CD4-positive, alpha-beta T cell treated with Interleukin-6 at 100 ng/mL for 8 hours (primary cell): ENCODE measurements at regions not wholly inside any gene's neighbourhood (a gene's known extent, or its start where the extent isn't known, plus 50 kb on each side); places are given as distances from the start of the nearest gene placed in this dataset.
"Not testable (repeated sequence)": the region's sequence is repeated elsewhere in the genome, so short reads cannot be mapped to it uniquely, and the experiment has no call there.

Experiments used
- DNase-seq: peaks from one replicate; pipeline ENCODE4 v3.0.0-alpha.2; 2020; ENCODE audit warnings: mixed read lengths, low spot score

DNA sequence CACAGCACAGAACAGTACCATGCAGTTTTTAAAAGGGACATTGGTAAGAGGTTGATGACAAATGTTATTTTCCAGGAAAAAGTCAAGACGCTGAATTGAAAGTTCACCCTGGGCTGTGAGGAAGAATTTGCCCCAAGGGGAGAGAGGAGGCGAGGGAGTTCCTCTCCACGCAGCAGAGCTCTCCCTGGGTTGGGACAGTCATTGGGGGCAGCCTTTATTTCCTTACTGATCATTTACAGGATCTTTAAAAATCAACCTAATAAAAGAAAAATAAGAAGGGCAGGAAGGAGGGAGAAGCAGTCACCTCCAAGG, 49.9 kb upstream of the WNT7B start:
- DNase-seq, result no peak

DNA sequence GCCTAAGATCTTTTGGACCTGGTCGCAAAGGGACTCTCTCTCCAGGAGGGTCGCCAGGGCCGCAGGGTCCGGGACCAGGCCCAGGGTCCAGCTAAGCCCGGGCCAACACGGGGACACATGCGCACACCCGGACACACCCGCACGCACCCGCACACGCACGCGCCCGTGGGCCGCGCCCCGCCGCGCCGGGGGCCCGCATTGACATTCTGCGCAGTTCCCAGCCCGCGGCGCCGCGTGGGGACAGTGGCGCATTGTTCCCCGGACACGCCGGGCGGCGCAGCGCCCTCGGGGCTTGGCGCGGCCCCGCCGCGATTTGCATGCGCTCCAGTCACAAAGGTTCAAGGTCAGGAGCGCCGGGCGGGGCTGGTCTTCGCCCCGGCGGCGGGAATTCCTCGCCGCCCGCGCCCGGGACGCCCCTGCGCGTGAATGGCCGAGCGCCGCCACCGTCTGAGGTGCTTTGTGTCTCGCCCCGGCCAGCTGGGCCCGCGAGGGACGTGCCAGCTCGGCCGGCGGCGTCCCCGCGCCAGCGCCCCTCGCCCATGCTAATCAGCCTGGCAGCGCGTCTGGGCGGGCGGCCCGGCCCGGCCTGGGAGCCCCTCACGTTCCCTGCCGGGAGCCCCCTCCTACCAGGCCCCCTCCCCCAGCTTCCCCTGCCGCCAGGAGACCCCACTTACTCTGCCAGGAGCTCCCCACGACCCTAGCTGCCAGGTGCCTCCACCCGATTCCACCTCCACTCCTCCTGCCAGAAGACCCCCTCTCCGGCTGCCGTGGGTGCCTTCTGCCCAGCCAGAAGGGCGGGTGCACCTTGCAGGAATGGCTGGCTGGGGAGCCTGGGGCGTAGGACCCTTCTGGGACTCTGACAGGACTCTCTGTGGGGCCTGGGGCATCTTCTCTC, 50.5 kb upstream of the WNT7B start:
- DNase-seq, result no peak

GRCh38 chr22:46028106-46028991, 51.4 kb upstream of the WNT7B start:
- no peak for DNase-seq

DNA sequence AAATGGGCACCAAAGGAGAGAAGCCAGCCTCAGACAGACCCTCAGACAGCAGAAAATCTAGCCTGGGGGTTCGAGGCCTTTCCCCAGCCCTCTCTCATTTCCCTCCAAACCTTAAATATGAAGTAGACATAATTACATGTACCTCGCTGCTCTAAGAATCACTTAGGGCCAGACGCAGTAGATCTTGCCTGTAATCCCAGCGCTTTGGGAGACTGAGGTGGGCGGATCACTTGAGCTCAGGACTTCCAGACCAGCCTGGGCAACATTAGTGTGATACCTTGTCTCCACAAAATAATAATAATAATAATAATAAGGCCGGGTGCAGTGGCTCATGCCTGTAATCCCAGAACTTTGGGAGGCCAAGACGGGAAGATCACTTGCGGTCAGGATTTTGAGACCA, 52.1 kb upstream of the WNT7B start:
- no peak for DNase-seq

DNA sequence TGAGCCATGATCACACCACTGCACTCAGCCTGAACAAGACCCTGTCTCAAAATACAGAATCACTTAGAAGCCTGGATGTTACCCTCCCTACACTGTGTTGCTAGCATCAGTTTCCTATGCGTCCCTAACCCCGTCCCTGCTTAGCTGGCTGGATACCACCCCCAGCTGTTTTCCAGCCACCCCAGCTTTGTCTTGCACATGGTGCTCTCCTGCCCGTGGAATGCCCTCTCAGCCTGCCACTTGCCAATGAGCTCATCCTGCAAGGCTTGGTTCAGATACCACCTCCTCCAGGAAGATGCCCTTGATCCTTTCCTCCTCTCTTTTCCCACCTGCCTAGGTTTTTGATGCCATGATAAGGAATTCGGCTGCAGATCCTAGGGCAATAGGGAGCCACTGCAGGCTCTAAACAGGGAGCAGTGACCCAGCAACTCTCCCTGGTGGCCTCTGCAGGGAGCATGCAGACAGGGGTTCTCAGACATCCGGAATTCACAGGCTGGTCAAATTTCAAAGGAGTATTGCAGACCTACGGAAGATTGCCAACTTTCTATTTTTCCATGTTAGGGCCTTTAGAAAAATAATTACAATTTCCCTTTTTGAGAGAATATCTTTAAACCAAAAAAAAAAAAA, 52.7 kb upstream of the WNT7B start:
- DNase-seq, result no peak

- no peak for DNase-seq
Observed at GRCh38 chr22:46030231-46030880, 53.4 kb upstream of the WNT7B start.

DNA sequence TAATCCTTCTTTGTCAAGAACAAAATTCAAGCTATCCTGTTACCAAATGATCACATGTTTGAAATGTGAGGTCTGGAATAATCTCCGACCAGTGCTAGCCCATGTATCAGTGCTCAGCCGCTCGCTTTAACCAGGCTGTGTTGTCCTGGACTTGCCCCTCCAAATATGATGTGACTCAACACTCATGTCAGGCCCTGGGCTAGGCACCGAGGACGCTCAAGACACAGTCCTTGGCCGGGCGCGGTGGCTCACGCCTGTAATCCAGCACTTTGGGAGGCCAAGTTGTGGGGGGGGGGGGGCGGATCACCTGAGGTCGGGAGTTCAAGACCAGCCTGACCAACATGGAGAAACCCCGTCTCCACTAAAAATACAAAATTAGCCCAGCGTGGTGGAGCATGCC, 54.1 kb upstream of the WNT7B start:
- DNase-seq, result no peak

DNA sequence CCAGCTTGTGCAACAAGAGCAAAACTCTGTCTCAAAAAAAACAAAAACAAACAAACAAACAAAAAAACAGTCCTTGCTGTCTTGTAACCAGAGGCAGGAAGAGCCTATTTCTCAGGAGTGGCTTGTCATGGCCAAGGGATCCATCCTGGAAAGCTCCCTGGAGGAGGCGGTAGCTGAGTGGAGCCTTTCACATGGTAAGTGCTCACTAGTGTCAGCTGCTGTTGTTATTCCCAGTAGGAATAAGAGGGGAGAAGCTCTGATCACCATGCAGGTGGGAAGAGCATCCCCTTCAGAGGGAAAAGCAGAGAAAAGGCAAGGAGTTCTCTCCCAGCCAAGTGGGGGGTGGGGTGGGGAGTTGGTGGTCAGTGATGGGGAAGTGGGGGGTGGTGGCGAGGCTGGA, 54.6 kb upstream of the WNT7B start:
- no peak for DNase-seq

DNA sequence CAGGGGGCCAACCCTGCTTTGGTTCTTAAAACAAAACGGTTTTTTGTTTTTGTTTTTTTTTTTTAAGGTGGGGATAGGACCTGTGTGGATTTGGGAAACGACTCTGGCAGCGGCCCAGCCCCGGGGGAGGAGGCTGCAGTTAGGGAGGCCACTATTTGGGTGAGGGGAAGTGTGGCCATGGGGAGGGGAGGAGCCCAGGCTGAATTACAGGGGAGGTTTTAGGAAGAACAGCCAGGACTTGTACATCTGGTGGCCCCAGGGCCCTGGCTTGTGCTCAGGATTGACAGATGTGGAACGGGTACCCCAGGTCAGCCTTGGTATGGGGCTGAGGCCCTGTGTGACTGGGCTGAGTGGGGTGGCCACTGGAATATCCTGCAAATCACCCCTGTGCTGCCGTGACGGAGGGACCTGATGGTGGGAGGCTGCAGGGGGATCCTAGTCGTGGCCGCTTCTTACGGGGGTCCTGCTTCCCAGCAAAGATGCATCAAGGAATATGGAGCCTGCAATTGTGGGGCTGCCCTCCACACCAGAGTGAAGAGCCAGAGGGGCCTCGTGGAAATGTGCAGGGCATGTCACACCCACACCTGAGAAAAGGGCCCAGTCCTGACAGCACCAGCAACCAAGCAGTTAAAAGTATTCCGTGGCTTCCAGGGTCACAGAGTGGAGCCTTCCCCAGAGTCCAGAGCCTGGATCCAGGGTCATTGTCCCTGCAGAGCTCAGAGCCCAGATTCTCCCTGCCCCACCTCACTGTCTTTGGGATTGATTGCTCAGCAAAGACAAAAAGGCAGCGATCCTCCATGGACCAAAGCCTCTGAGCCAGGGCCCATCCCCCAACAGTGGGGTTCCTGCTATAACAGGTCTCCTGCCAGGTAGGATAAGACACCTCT, 55.2 kb upstream of the WNT7B start:
- no peak for DNase-seq

DNA sequence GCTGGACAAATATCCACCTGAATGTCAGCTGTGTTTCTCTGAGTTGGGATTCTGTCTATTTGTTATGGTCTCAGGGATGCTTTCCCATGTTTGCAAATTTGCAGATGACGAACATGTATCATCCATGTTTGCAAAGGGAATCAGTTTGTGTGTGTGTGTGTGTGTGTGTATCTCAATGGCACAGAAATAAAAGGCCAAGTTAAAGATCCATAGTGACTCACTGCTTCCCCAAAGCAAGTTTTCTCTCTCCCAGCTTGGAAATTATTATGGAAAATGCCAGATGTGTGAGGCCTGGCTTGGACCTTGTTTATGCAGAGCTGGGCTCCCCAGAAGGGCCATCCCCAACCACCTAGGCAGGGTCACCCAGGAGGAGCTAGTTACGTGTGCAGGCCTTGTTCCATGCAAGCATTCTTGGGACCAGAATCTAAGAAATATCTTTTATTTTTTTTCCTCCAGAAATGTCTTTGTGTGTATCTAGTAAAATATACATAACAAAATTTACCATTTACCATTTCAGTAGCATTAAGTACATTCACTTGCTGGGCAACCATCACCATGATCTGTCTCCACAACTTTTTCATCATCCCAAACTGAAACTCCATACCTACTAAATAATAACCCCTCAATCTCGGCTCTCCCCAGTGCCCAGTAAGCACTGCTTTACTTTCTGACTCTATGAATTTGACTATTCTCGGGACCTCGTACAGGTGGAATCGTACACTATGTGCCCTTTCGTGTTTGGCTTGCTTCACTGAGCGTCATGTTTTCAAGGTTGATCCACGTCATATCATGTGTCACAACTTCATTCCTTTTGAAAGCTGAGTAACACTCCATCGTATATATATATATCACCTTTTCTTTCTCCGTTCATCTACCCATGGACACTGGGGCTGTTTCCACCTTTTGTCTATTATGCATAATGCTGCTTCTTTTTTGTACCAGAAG, 56.6 kb upstream of the WNT7B start:
- no peak for DNase-seq

DNA sequence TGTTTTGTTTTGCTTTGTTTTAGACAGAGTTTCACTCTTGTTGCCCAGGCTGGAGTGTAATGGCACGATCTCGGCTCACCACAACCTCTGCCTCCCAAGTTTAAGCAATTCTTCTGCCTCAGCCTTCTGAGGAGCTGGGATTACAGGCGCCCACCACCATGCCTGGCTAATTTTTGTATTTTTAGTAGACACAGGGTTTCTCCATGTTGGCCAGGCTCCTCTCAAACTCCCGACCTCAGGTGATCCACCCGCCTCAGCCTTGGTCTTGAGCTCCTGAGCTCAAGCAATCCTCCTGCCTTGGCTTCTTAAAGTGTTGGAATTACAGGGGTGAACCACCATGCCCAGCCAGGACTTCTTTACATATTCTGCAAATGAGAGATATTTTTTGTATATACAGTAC, 57.5 kb upstream of the WNT7B start:
- DNase-seq, result not testable (repeated sequence)

- no peak for DNase-seq
Observed at GRCh38 chr22:46035380-46035741, 58.4 kb upstream of the WNT7B start.

DNA sequence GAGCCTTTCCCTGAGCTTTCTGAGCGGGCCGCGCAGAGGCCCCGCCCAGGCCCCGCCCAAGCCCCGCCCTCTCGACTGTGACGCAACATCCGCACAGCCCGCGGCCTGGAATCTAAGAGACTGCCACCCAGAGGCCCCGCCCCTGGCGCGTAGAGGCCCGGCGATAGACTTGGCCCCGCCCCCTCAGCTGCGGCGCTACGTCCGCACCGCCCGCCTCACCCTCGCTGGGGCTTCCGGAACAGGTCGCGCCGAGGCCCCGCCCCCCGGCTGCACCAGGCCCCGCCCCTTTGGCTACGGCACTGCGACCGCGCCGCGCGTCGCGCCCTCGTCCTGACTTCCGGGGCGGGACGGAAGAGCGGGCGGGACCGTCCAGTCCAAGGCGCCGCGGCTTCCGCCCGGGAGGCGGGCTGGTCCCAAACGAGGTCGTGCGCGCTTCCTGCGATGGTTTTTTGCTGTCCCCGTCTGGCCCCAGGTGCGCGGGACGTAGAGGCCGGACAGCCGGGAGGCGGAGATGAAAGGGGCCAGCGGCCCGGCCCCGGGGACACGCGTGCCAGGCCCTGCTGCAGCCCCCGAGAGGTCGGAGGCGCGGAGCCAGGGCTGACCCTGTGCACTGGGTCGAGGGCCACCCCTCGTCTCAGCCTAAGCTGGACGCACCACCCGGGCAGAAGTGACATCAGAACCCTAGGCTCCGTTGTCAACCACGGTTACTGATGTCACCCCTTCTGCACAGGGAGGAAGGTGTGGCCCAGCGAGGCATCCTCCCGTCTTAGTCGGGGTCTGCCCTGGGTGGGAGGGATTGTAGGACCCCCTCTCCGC, 59.0 kb upstream of the WNT7B start:
- peak; percentile 100 for DNase-seq

DNA sequence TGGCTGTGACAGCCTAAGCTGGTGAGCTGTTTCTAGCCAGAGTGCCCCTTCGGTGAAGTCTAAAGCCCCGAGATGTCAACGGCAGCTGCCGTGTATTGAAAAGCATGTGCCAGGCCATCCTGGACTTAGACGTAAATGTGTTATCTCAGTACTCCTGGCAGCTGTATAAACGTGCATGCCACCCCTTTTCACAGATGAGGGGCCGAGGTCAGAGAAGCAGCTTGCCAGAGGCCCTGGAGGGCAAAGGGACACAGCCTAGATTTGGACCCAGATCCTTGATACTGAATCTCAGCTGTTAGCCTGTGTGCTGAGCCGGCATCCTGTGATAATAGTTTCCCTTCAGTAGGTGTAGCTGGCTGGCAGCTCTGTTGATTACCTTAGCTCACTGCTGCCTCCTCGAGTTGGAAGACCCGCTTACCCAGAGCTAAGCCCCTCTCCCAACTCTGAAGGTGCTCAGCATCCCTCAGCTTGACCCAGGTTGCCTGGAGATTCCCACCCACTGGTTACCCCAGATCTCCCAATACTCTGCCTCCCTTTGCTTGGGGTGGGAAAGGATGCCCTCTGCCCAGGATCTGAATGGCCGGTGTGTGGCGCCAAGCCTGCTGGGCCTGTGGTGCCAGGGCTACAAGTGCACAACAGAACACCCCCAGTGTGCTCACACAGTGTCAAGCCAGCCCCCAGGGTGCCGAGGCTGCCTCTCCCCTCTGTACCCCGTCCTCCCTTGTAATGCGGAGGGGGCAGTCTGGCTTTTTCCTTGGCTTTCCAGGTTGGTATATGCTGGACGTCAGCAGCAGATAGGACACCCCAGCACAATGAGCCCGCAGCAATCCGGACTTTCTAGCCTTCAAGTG, 59.8 kb upstream of the WNT7B start:
- DNase-seq, result peak; percentile 63

DNA sequence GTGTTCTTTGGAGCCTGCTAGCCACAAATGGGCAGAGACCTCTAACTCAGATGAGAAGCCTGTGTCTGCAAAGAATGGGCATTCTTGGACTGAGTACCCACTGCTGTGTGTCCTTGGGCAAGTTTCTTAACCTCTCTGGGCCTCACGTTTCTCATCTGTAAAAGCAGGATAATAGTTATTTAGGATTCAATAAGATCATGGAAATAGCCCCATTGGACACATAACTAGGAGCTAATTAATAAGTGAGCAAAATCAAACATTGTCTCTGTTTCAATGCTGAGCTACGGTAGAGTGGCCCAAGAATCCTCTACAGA, 61.2 kb upstream of the WNT7B start:
- no peak for DNase-seq

DNA sequence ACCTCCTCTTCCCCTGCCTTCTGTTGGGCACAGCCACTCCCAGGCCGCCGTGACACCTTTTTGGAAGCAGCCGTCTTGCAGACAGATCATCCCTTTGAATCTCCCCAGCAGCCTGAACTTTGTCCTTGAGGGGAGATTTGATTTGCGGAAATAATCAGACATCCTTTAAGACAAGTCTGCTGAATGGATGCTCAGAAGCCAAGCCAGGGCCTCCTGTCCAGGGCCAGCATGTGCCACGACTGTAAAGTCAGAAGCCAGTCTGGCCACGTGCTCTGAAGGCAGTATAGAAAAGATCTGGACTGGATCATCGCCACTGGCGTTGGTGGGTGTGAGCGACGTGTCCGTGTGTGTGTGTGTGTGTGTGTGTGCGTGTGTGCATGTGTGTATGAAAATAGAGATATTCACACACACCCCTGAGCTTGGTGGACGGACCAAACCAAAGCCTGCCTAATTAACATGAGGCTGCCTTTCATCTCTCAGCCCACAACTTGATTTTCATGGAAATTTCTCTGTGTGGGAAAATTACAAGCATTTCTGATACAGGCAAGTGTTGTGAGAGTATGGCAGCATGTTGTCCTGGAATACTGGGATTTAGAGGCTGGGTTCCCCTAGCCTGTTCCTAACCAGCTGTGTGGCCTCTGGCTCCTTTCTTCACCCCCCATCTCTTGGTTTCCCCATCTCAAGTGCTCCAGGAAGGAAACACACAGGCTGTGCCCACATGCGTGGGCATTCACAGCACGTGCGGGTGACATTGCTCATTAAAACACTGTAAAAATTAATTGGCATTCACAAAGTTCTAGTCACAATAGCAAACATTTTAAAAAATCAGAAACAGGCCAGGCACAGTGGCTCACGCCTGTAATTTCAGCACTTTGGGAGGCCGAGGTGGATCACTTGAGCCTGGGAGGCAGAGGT, 61.8 kb upstream of the WNT7B start:
- DNase-seq, result no peak

DNA sequence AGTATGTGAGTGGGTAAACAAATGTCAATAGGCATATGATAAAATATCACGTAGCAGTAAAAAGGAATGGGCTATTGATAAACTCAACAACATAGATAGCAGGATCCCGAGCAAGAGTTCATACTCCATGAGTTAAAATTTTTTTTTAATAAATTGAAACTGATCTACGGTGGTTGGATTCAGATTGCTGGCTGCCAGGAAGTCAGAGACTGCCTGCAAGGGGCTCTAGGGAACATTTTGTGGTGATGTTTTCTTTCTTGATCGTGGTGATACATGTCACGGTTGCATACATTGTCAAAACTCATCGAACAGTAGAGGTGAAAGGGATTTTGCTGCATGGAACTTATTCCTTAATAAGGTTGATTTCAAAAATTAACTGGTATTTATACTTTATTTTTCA, 62.6 kb upstream of the WNT7B start:
- DNase-seq, result no peak
